K562 (cell line): ENCODE measurements at regions not wholly inside any gene's neighbourhood (a gene's known extent, or its start where the extent isn't known, plus 50 kb on each side); places are given as distances from the start of the nearest gene placed in this dataset.

Source experiments
- CBX1 ChIP-seq: sonication (generic); IDR thresholded peaks from 2 replicates; pipeline ENCODE4 v1.6.1; 2016; ENCODE audit warnings: antibody characterized with exemption, low read depth, mild to moderate bottlenecking
- CEBPB ChIP-seq: fragments of 450-650 bp; IDR thresholded peaks from 2 replicates; pipeline ENCODE4 v1.6.1; 2016; ENCODE audit warnings: missing genetic modification characterization, missing compliant biosample characterization
- CHD7 ChIP-seq: fragments of 200-600 bp; sonication (generic); IDR thresholded peaks from one replicate; pipeline ENCODE4 v1.6.1; 2012; ENCODE audit warnings: mild to moderate bottlenecking, low read depth, low read length, inconsistent platforms
- MCM5 ChIP-seq: fragments of 450-650 bp; IDR thresholded peaks from 2 replicates; pipeline ENCODE4 v1.6.1; 2016; ENCODE audit warnings: low read depth
- RBM39 ChIP-seq: fragments of 200-400 bp; formaldehyde crosslinking; optimal IDR thresholded peaks from 2 replicates; pipeline ENCODE3; 2018; ENCODE audit warnings: low read depth, low read length
- ZNF197 ChIP-seq: fragments of 200-800 bp; sonication (Bioruptor generic); IDR thresholded peaks from 2 replicates; pipeline ENCODE4 v1.6.1; 2016; ENCODE audit warnings: low read depth, missing genetic modification characterization, missing compliant biosample characterization
- ZNF263 ChIP-seq: sonication (generic); formaldehyde crosslinking; IDR thresholded peaks from 2 replicates; pipeline ENCODE4 v1.8.0; 2022; ENCODE audit warnings: mild to moderate bottlenecking, missing genetic modification reagents, borderline replicate concordance
- ZNF318 ChIP-seq, 2 experiments: fragments of 450-650 bp; IDR thresholded peaks; 2 replicates each; pipeline ENCODE4 v1.6.1; 2016; ENCODE audit warnings: mild to moderate bottlenecking in 2 of 2, borderline replicate concordance in 1 of 2, low read depth in 1 of 2, moderate library complexity in 1 of 2

DNA sequence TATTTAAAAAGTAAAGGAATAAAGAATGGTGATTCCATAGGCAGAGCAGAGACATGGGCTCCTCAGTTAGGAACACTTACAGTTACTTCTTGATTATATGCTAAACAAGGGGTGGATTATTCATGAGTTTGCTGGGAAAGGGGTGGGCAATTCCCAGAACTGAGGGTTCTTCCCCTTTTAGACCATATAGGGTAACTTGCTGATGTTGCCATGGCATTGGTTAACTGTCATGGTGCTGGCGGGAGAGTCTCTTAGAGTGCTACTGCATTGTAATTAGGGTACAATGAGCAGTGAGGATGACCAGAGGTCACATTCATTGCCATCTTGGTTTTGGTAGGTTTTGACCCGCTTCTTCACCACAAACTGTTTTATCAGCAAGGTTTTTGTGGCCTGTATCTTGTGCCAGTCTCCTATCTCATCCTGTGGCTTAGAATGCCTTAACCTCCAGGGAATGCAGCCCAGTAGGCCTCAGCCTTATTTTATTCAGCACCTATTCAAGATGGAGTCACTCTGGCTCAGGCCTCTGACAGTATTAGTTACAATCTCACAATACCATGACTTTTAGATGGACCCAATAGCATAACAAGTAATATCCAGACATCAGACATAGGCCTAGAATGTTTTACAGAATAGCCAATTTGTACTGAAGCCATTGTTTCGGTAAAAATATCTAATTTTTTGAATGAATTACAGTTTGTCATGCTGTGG, 106.8 kb downstream of the ZBTB18 start (continued):
- TF ChIP-seq CHD7 (no peak), ZNF197 (CRISPR knock-in tag) (peak; percentile 66; the same call in 1 of the 2 replicates), ZNF318 (IDR thresholded peaks at IDR 0.05; ENCODE audit: borderline replicate concordance in 1 of 2, low read depth in 1 of 2) (no peak), CBX1 (no peak), RBM39 (no peak), ZNF263 (CRISPR knock-in tag) (no peak), CEBPB (tag) (no peak), MCM5 (no peak)
